SK-MEL-5 (cell line): ENCODE measurements at regions not wholly inside any gene's neighbourhood (a gene's known extent, or its start where the extent isn't known, plus 50 kb on each side); places are given as distances from the start of the nearest gene placed in this dataset.
"Not testable (repeated sequence)": the region's sequence is repeated elsewhere in the genome, so short reads cannot be mapped to it uniquely, and the experiment has no call there.

Source experiments
- DNase-seq: peaks from one replicate; pipeline ENCODE4 v3.0.0-alpha.2; 2016; ENCODE audit warnings: low read depth, low spot score
- in situ Hi-C: cut with HindIII; loops from 2 replicates; pipeline ENCODE4 v1.10.0; 2016; ENCODE audit warnings: low sequenced_read_pairs, high pct_unique_total_duplicates, low pct_unique_long_range_greater_than_20kb
- small RNA-seq, 2 experiments: library from RNA; depleted of rRNA; stranded (forward); fragments of <200 nt; gene quantifications; one replicate each; pipeline ENCODE3, GENCODE V24; 2014

GRCh38 chrX:80929251-80929650, 119.6 kb upstream of the BRWD3 start:
- in situ Hi-C loops = no loop called here
- DNase-seq = no peak

GRCh38 chrX:80917919-80918318, 108.2 kb upstream of the BRWD3 start:
- peak; percentile 17 for DNase-seq
- in situ Hi-C loops = no loop called here

GRCh38 chrX:80912351-80912750, 102.7 kb upstream of the BRWD3 start:
- DNase-seq, in situ Hi-C loops: not testable (repeated sequence)

GRCh38 chrX:80879916-80880315, 70.2 kb upstream of the BRWD3 start:
- DNase-seq = no peak
- in situ Hi-C loops = no loop called here

GRCh38 chrX:80879143-80879542, 69.5 kb upstream of the BRWD3 start:
- peak; percentile 1 for DNase-seq
- in situ Hi-C loops = no loop called here

- in situ Hi-C loops = no loop called here
- peak; percentile 56 for DNase-seq
These were observed 67.2 kb upstream of the BRWD3 start for GRCh38 chrX:80876877-80877276.

Small RNA genes in the stretch of these regions (small RNA-seq; reads per million reads assigned to genes)
- gene RNU6-493P = 0 reads per million in 2 experiments
